HG03060 (cell line): ENCODE measurements at regions not wholly inside any gene's neighbourhood (a gene's known extent, or its start where the extent isn't known, plus 50 kb on each side); places are given as distances from the start of the nearest gene placed in this dataset.

ENCODE experiments used
- ATAC-seq: cut with Tn5 transposase; IDR thresholded peaks from one replicate; pipeline ENCODE4 v1.9.1; 2021; ENCODE audit warnings: low read depth, moderate number of reproducible peaks; ENCODE audit not compliant: unreplicated experiment

- ATAC-seq, result no peak
Measured at GRCh38 chr6:92196325-92196724, 1223.0 kb downstream of the EPHA7 start.

- ATAC-seq, result no peak
Measured at GRCh38 chr6:92195796-92196195, 1223.6 kb downstream of the EPHA7 start.

GRCh38 chr6:92188016-92188415, 1231.3 kb downstream of the EPHA7 start:
- no peak for ATAC-seq

GRCh38 chr6:92184933-92185332, 1234.4 kb downstream of the EPHA7 start:
- no peak for ATAC-seq

- no peak for ATAC-seq
Measured at GRCh38 chr6:92181347-92181746, 1238.0 kb downstream of the EPHA7 start.

- ATAC-seq, result no peak
Measured at GRCh38 chr6:92180090-92180489, 1239.3 kb downstream of the EPHA7 start.

GRCh38 chr6:92176666-92177065, 1242.7 kb downstream of the EPHA7 start:
- ATAC-seq, result no peak

- no peak for ATAC-seq
Measured at GRCh38 chr6:92174398-92175073, 1244.8 kb downstream of the EPHA7 start.

GRCh38 chr6:92169506-92169905, 1249.9 kb downstream of the EPHA7 start:
- ATAC-seq, result no peak

GRCh38 chr6:92166666-92167065, 1252.7 kb downstream of the EPHA7 start:
- ATAC-seq, result no peak

- no peak for ATAC-seq
Measured at GRCh38 chr6:92161953-92162352, 1257.4 kb downstream of the EPHA7 start.

- no peak for ATAC-seq
Measured at GRCh38 chr6:92160226-92160625, 1259.1 kb downstream of the EPHA7 start.

GRCh38 chr6:92159046-92159445, 1260.3 kb downstream of the EPHA7 start:
- ATAC-seq, result no peak

- no peak for ATAC-seq
Measured at GRCh38 chr6:92150553-92150952, 1268.8 kb downstream of the EPHA7 start.

GRCh38 chr6:92147246-92147645, 1272.1 kb downstream of the EPHA7 start:
- no peak for ATAC-seq

- ATAC-seq, result no peak
Measured at GRCh38 chr6:92139601-92140000, 1279.8 kb downstream of the EPHA7 start.

- ATAC-seq, result no peak
Measured at GRCh38 chr6:92132957-92133356, 1286.4 kb downstream of the EPHA7 start.

GRCh38 chr6:92132457-92132856, 1286.9 kb downstream of the EPHA7 start:
- no peak for ATAC-seq

- ATAC-seq, result no peak
Measured at GRCh38 chr6:92130944-92131343, 1288.4 kb downstream of the EPHA7 start.

- no peak for ATAC-seq
Measured at GRCh38 chr6:92126983-92127382, 1292.4 kb downstream of the EPHA7 start.

GRCh38 chr6:92126088-92126487, 1293.3 kb downstream of the EPHA7 start:
- no peak for ATAC-seq

GRCh38 chr6:92125681-92126080, 1293.7 kb downstream of the EPHA7 start:
- no peak for ATAC-seq

- no peak for ATAC-seq
Measured at GRCh38 chr6:92124200-92124651, 1295.1 kb downstream of the EPHA7 start.
